GM19035 (cell line): ENCODE measurements at regions not wholly inside any gene's neighbourhood (a gene's known extent, or its start where the extent isn't known, plus 50 kb on each side); places are given as distances from the start of the nearest gene placed in this dataset.

Source experiments
- ATAC-seq: cut with Tn5 transposase; IDR thresholded peaks from one replicate; pipeline ENCODE4 v1.9.1; 2021; ENCODE audit not compliant: unreplicated experiment

DNA sequence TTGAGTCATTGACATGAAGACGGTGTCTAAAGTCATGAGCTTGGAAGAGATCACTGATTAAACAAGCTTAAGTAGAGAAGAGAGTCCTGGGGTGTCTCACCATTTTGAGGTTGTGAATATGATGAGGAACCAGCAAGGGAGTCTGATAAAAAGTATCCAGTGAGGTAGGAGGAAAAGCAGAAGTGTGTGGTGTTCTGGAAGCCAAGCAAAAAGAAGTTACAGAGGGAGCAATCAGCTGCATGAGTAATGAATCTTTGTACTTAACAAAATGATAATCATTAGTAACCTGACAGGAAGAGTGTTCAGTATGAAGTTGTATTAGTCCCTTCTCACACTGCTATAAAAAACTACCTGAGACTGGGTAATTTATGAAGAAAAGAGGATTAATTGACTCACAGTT is 131.3 kb downstream of the C11orf87 start:
- ATAC-seq = no peak

DNA sequence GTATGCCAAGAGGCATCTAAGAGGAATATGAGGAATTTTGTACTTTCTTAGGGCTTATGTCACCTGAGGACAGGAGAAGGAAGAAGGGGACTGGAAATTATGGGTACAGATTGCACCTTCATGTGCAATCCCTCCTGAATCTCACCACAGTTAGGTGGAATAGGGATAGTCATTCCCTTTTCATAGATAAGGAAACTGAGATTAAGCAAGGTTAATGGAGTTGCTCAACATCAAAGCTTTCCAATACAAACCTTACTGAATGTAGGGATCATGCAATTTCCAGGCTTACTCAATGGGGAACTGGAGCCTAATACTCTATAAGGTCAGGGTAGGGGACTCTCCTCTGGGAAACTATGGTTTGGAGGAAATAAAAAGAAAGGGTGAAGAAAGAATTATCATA is 133.0 kb downstream of the C11orf87 start:
- ATAC-seq = no peak

- ATAC-seq = no peak
Observed at GRCh38 chr11:109564241-109564640, 142.3 kb downstream of the C11orf87 start.

GRCh38 chr11:109582470-109582869 is 160.5 kb downstream of the C11orf87 start:
- no peak for ATAC-seq

DNA sequence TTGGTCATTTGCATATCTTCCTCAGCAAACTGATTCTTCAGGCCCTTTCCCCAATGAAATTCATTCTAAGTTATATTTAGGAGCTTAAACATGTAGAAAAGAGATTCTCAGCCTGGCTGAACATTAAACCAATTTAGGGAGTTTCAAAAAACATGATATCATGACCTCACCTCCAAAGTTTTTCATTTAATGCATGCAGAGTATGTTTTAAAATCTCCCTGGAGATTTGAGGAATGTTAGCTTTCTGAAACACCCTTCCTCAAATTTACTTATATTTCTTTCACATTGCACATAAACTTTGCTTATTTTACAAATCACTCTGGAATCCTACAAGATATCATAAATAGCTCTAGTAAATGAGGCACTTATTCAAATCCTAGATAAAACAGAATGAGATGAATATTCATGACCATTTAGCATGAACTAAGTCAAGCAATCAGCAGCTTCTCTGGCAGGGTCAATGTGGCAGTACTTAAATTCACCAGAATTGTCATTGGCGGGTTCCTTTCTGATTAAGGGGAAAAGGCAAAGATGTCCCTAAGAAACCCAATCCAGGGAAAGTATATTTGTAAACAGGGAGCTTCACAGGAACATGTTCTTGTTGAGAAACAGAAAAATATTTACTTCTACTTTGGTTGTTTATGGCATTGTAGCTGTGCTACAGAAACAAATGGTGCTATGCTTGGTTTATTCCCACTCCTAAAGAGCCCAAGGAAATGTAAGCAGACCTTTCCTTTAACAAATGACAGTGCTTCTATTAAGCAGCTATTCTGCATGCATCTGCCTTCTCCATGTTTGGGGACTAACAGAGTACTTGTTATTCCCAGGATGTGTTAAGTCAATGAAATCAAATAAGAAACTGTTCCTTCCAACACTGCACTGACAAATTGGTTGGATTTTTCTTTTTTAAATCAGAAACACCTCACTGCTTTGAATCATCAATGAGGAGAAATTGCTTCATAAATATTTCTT is 162.3 kb downstream of the C11orf87 start:
- no peak for ATAC-seq

DNA sequence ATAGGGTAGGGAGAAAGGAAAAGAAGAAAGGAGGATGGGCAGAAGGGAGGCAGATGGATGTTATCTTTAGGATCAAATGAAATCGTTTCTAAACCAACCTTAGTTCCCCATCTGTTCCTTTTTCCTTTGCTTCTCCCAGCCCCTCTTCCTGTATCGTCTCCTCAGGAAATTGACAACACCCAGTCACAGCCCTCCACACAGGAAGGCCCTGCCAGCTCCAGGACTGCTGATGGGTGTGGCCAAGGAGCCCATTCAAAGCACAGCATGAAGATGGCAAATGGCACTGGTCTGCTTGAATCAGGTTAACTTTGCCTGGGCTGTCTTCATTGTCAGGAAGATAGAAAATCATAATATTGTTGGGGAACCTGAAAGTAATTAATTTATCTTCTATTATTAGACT is 164.8 kb downstream of the C11orf87 start:
- no peak for ATAC-seq

DNA sequence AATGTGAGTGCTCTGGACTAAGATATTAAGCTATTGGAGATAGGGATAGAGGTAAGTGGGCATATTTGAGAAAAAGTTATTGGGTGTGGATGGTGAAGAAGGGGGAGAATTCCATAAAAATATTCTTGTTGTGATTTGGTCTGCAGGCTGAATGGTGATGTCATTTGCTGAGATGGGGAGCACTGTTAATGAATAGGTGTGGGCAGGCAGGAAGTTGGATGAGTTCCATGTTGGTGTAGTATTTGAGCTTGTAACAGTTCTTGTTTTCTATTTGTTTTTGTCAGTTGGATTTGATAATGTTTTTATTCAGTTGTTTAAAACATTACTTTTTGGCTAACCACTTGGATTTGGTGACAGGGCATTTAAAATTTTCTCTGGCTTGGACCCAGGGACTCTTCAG is 168.8 kb downstream of the C11orf87 start:
- no peak for ATAC-seq

DNA sequence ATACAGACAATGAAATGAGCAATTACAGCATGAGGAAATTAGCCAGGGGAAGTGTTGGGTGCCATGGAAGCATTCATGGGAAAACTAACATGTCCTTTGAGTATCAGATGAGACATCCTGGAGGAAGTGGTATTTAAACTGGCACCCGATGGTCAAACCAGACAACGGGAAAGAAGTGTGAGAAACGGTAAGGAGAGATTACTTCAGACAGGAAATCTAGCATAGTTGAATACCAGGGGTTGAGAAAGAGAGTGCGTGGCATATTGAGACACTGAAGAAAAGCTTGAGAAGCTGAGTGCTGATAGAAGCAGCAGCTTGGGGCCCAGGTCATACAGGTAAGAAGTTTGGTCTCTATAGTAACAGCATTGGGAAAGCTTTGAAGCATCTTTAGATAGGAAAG is 175.3 kb downstream of the C11orf87 start:
- ATAC-seq = no peak

GRCh38 chr11:109604481-109605400 is 182.8 kb downstream of the C11orf87 start:
- no peak for ATAC-seq

DNA sequence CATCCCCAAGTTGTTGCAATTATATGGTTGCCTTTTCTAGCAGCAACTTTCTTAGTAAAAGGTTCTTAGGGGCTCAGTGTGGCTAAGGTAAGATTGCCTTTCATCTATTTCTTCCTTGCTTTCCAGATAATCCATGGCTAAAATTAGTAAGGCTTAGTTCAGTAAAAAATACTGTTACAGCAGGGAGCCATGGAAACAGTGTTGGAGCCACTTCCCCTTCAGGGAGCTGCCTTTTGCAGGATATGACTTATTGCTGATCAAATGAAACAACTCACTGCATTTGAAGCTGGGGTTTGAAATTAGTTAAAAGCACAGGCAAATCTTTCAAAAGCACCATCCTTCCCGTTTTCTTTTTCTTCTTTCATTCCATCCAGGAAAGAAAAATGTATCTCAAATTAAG is 184.3 kb downstream of the C11orf87 start:
- ATAC-seq = no peak

- ATAC-seq = no peak
Observed at GRCh38 chr11:109609454-109610185, 187.6 kb downstream of the C11orf87 start.

- ATAC-seq = no peak
Observed at GRCh38 chr11:109612496-109612895, 190.5 kb downstream of the C11orf87 start.

GRCh38 chr11:109619498-109619897 is 197.5 kb downstream of the C11orf87 start:
- no peak for ATAC-seq

- no peak for ATAC-seq
Observed at GRCh38 chr11:109629734-109630133, 207.7 kb downstream of the C11orf87 start.

- no peak for ATAC-seq
Observed at GRCh38 chr11:109641549-109641948, 219.6 kb downstream of the C11orf87 start.

- ATAC-seq = no peak
Observed at GRCh38 chr11:109644152-109644551, 222.2 kb downstream of the C11orf87 start.

GRCh38 chr11:109648804-109649203 is 226.8 kb downstream of the C11orf87 start:
- ATAC-seq = no peak

DNA sequence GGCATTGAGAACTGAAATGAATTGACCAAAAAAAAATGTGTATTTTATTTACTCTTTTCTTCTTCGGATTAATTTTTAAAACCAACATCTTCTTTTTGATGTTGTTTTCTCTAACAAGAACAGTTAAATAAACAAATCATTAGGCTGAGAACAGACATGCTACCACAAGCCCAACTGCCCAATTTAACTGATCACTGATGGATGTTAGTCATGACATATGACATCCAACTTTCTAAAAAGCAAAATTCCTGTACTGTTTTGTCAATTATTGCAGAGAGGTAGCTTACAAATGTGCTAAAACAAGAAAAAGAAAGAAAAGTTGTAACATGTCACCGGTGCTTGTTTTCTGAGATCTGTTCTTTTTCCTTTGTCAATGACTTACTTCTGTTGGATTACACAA is 232.1 kb downstream of the C11orf87 start:
- no peak for ATAC-seq

- no peak for ATAC-seq
Observed at GRCh38 chr11:109658190-109658589, 236.2 kb downstream of the C11orf87 start.

DNA sequence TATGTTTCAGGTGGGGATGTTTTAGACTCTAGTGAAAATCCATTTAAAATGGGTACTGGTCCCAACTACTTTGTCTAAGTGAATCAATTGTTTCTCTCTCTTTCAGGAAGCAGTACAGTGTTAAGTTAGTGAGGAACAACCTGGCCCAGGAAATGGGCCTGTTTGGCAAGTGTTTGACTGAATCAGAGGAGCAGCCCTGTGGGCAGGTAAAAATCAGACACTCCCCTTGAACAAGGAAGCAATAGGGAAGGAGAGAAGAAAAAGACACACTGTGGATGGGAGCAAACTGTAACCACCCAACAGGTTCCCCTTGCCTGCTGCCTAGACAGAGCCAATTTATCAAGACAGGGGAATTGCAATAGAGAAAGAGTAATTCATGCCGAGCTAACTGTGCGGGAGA is 245.7 kb downstream of the C11orf87 start:
- no peak for ATAC-seq
